ENCODE measurements at regions not wholly inside any gene's neighbourhood (a gene's known extent, or its start where the extent isn't known, plus 50 kb on each side); places are given as distances from the start of the nearest gene placed in this dataset.

GRCh38 chr6:7006515-7007191, 101.1 kb upstream of the RREB1 start:
- TF ChIP-seq POLR2A (IDR thresholded peaks at IDR 0.05): no peak
- TF ChIP-seq, protein P1, sequence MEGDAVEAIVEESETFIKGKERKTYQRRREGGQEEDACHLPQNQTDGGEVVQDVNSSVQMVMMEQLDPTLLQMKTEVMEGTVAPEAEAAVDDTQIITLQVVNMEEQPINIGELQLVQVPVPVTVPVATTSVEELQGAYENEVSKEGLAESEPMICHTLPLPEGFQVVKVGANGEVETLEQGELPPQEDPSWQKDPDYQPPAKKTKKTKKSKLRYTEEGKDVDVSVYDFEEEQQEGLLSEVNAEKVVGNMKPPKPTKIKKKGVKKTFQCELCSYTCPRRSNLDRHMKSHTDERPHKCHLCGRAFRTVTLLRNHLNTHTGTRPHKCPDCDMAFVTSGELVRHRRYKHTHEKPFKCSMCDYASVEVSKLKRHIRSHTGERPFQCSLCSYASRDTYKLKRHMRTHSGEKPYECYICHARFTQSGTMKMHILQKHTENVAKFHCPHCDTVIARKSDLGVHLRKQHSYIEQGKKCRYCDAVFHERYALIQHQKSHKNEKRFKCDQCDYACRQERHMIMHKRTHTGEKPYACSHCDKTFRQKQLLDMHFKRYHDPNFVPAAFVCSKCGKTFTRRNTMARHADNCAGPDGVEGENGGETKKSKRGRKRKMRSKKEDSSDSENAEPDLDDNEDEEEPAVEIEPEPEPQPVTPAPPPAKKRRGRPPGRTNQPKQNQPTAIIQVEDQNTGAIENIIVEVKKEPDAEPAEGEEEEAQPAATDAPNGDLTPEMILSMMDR (IDR thresholded peaks at IDR 0.05): no peak
- no peak for TF ChIP-seq EP300 (IDR thresholded peaks at IDR 0.05)
- no peak for TF ChIP-seq POLR2AphosphoS5 (IDR thresholded peaks at IDR 0.05)
